Activated CD4-positive, alpha-beta T cell treated with anti-CD3 and anti-CD28 coated beads, Interleukin-2, Interleukin-6, amounts not matched to agents 100 ng/mL and 50 ng/mL, durations not matched to agents 16 hours and 8 hours (primary cell): ENCODE measurements at regions not wholly inside any gene's neighbourhood (a gene's known extent, or its start where the extent isn't known, plus 50 kb on each side); places are given as distances from the start of the nearest gene placed in this dataset.

Source experiments
- DNase-seq: peaks from one replicate; pipeline ENCODE4 v3.0.0-alpha.2; 2020

- no peak for DNase-seq
Observed at GRCh38 chr13:31442571-31442970, 242.8 kb downstream of the B3GLCT start.

- DNase-seq: no peak
Observed at GRCh38 chr13:31444266-31444856, 244.6 kb downstream of the B3GLCT start.

- DNase-seq: no peak
Observed at GRCh38 chr13:31452525-31452924, 252.8 kb downstream of the B3GLCT start.

- no peak for DNase-seq
Observed at GRCh38 chr13:31455581-31455980, 255.8 kb downstream of the B3GLCT start.

GRCh38 chr13:31456056-31456455, 256.3 kb downstream of the B3GLCT start:
- DNase-seq: no peak

- no peak for DNase-seq
Observed at GRCh38 chr13:31460061-31460460, 260.3 kb downstream of the B3GLCT start.

GRCh38 chr13:31461923-31462322, 262.1 kb downstream of the B3GLCT start:
- DNase-seq: no peak

GRCh38 chr13:31462766-31463165, 263.0 kb downstream of the B3GLCT start:
- no peak for DNase-seq

- no peak for DNase-seq
Observed at GRCh38 chr13:31468114-31468902, 268.5 kb downstream of the B3GLCT start.

- DNase-seq: no peak
Observed at GRCh38 chr13:31469377-31469776, 269.6 kb downstream of the B3GLCT start.

- DNase-seq: no peak
Observed at GRCh38 chr13:31476266-31476665, 263.1 kb upstream of the RXFP2 start.

GRCh38 chr13:31476753-31477152, 262.6 kb upstream of the RXFP2 start:
- no peak for DNase-seq

- no peak for DNase-seq
Observed at GRCh38 chr13:31477961-31478360, 261.4 kb upstream of the RXFP2 start.

- DNase-seq: no peak
Observed at GRCh38 chr13:31485183-31485582, 254.1 kb upstream of the RXFP2 start.

GRCh38 chr13:31485651-31486051, 253.7 kb upstream of the RXFP2 start:
- no peak for DNase-seq

- DNase-seq: no peak
Observed at GRCh38 chr13:31495336-31495735, 244.0 kb upstream of the RXFP2 start.

GRCh38 chr13:31499274-31499673, 240.1 kb upstream of the RXFP2 start:
- DNase-seq: no peak

GRCh38 chr13:31503626-31504025, 235.7 kb upstream of the RXFP2 start:
- no peak for DNase-seq

- DNase-seq: no peak
Observed at GRCh38 chr13:31504918-31505317, 234.4 kb upstream of the RXFP2 start.

GRCh38 chr13:31512331-31512730, 227.0 kb upstream of the RXFP2 start:
- DNase-seq: no peak

- DNase-seq: no peak
Observed at GRCh38 chr13:31514932-31515331, 224.4 kb upstream of the RXFP2 start.

- DNase-seq: no peak
Observed at GRCh38 chr13:31515427-31515826, 223.9 kb upstream of the RXFP2 start.

- DNase-seq: no peak
Observed at GRCh38 chr13:31517599-31517998, 221.7 kb upstream of the RXFP2 start.

GRCh38 chr13:31518645-31519044, 220.7 kb upstream of the RXFP2 start:
- DNase-seq: no peak

GRCh38 chr13:31521435-31521834, 217.9 kb upstream of the RXFP2 start:
- DNase-seq: no peak
